Adrenal gland (tissue), 9 donors: ENCODE measurements at regions not wholly inside any gene's neighbourhood (a gene's known extent, or its start where the extent isn't known, plus 50 kb on each side); places are given as distances from the start of the nearest gene placed in this dataset.

Experiments
- DNase-seq, 7 donors: peaks; one replicate each; pipeline ENCODE4 v3.0.0-alpha.2; 2019 to 2020
- H3K27ac ChIP-seq, 5 donors: fragments of 200-600 bp; sonication (generic) in 4 of 5; 1 replicate in 3 of 5; 2 replicates in 2 of 5; pipeline versions ENCODE4 v1.5.1 to v1.8.0; 2016 to 2020; ENCODE audit warnings: mild to moderate bottlenecking in 1 of 5
- H3K27me3 ChIP-seq: fragments of 200-600 bp; 2 replicates; pipeline ENCODE4 v1.8.0; 2021
- H3K36me3 ChIP-seq, 2 donors: fragments of 200-600 bp; replicated peaks in 1 of 2; 1 replicate in 1 of 2; 2 replicates in 1 of 2; pipeline versions ENCODE4 v1.5.1 to v1.8.0; 2018 to 2022
- H3K4me1 ChIP-seq, 2 donors: fragments of 200-600 bp; replicated peaks in 1 of 2; 1 replicate in 1 of 2; 2 replicates in 1 of 2; pipeline versions ENCODE4 v1.5.1 to v1.8.0; 2018 to 2021
- H3K4me3 ChIP-seq, 4 donors: fragments of 200-600 bp; sonication (generic) in 3 of 4; one replicate each; pipeline ENCODE4 v1.5.1; 2016 to 2018
- H3K9me3 ChIP-seq, 3 donors: fragments of 200-600 bp; sonication (generic) in 1 of 3; replicated peaks in 1 of 3; 1 replicate in 2 of 3; 2 replicates in 1 of 3; pipeline versions ENCODE4 v1.5.1 to v1.8.0; 2016 to 2021
- POLR2A ChIP-seq, 2 donors: fragments of 450-650 bp; IDR thresholded peaks; one replicate each; pipeline ENCODE4 v1.6.1; 2017; ENCODE audit warnings: antibody characterized with exemption in 2 of 2, mild to moderate bottlenecking in 2 of 2, moderate library complexity in 1 of 2
- WGBS, 4 donors: extraction: QIAGEN DNeasy Blood & Tissue Kit in 2 of 4; methylation state at CpG; one replicate each; pipeline versions ENCODE4 v1.1.5 to v1.1.7; 2013 to 2017; 5-methylcytosine and 5-hydroxymethylcytosine counted together
- intact Hi-C, 2 donors: fragments of 100-400 bp; cut with DNase I; formaldehyde crosslinking; loops; one replicate each; pipeline versions ENCODE4 v1.14.1 to v1.15.0; 2022 to 2023
- TF ChIP-seq, protein P1 (sequence below), 6 experiments: fragments of 450-650 bp in 4 of 6; fragments of 200-600 bp in 2 of 6; sonication (generic) in 1 of 6; IDR thresholded peaks; 1 replicate in 5 of 6; 2 replicates in 1 of 6; pipeline versions ENCODE4 v1.5.1 to v1.8.0; 2016 to 2021; ENCODE audit warnings: antibody characterized with exemption in 6 of 6, mild to moderate bottlenecking in 2 of 6, moderate library complexity in 1 of 6
- donor health status: healthy with polysubstance abuse.
- donor health status: Bipolar disorder and iron deficiency.
- donor health status: DM: yes; HTN: yes; CAD: no.
- donor health status: DM: no; HTN: no; CAD: no.
- donor health status: DM: no; HTN: no; CAD: no.

DNA sequence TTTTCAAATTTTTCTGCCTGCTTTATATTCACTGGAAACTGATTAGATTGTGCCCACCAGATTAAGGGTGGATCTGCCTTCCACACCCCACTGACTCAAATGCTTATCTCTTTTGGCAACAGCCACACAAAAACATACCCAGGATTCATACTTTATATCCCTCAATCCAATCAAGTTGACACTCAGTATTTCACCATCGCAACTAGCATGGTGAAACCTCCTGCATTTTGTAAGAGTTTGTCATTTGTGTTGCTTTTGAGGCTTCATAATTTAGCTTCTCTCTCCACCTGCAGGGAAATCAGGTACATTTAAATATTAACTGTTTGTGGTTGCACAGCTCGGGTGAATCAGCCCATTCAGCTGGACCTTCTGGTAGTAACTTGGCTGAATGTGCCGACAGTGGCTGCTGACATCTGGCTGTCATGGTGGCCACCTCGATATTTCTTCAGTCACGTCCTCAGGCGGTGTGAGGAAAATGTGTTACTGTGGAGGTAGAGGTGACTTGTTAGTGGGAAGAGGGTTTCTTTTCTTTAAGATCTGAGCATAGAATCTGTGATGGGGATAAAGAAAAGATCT, 224.0 kb downstream of the PTBP2 start:
- H3K4me3 ChIP-seq = no peak overlapping the region
- intact Hi-C loops = no loop called here
- H3K27me3 ChIP-seq = no peaks in the 10 kb centered on the region
- TF ChIP-seq, protein P1, sequence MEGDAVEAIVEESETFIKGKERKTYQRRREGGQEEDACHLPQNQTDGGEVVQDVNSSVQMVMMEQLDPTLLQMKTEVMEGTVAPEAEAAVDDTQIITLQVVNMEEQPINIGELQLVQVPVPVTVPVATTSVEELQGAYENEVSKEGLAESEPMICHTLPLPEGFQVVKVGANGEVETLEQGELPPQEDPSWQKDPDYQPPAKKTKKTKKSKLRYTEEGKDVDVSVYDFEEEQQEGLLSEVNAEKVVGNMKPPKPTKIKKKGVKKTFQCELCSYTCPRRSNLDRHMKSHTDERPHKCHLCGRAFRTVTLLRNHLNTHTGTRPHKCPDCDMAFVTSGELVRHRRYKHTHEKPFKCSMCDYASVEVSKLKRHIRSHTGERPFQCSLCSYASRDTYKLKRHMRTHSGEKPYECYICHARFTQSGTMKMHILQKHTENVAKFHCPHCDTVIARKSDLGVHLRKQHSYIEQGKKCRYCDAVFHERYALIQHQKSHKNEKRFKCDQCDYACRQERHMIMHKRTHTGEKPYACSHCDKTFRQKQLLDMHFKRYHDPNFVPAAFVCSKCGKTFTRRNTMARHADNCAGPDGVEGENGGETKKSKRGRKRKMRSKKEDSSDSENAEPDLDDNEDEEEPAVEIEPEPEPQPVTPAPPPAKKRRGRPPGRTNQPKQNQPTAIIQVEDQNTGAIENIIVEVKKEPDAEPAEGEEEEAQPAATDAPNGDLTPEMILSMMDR (IDR thresholded peaks at IDR 0.05) = no peak
- no peak for TF ChIP-seq POLR2A (IDR thresholded peaks at IDR 0.05)
- no peaks in the 10 kb centered on the region for H3K36me3 ChIP-seq
- H3K27ac ChIP-seq = no peak overlapping the region
- DNase-seq = no peak
- H3K4me1 ChIP-seq = no peaks in the 10 kb centered on the region
- 82 to 90% (median 85%) methylated on average over 6 of the region's 6 CpGs for WGBS, 4 donors
- H3K9me3 ChIP-seq = no peaks in the 10 kb centered on the region

DNA sequence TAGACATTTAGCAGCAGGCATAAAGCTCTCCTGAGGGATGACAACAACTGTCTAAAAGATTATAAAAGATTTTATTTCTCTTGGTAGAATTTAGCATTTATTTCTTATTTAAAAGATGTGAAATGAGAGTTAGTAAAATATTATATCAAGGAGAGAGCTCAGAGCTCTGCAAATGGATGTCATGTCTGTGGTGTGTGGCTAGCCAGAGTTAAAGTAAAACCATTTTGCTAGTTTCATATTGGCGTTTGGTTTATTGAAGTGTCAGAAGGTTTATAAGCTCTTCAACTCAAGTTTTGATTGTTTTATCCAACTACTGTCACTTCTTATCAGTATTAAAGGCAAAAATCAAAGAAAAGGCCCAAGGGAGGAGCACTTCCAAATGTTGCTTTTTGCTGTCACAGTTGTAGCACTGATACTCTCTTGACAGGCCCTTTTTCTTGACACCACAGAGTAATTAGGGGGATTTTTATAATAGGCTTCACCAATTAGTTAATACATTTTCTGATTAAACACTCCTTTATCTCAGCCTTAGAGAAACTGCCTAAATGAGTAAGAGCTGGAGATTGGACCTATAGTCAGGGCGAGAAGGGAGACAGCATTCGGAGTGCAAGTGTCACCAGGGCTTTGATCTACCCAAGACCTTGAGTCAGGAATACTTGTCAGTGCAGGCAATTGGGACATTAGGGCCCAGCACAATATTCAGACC, 233.9 kb downstream of the PTBP2 start:
- 71 to 82% (median 78%) methylated on average over 3 of the region's 3 CpGs for WGBS, 4 donors
- intact Hi-C loops = no loop called here
- TF ChIP-seq, protein P1 (IDR thresholded peaks at IDR 0.05) = no peak
- TF ChIP-seq POLR2A (IDR thresholded peaks at IDR 0.05) = no peak
- no peak overlapping the region for H3K4me3 ChIP-seq
- no peaks in the 10 kb centered on the region for H3K27me3 ChIP-seq
- H3K27ac ChIP-seq = no peak overlapping the region
- H3K9me3 ChIP-seq = no peaks in the 10 kb centered on the region
- H3K4me1 ChIP-seq = no peaks in the 10 kb centered on the region
- H3K36me3 ChIP-seq = no peaks in the 10 kb centered on the region
- DNase-seq = no peak

DNA sequence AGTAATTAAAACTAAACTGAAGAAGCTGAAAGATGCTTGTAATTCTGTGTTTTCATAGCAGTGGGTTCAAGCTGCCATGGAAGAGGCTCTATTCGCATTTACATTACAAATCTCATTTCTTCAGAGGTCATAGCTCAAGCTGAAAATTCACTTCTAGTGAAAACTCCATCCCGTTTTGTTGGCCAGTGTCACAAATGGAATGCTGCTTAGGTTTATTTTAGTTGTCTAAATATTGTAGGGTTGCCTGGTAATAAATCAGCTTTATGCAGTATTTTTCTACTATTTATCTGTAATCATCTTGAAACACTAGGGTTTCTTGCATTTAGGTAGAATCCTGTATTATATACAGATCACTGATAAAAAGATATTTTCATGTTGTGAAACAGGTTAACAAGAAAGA, 240.6 kb downstream of the PTBP2 start:
- Histone ChIP-seq H3K4me3 (no peak overlapping the region), H3K4me1 (no peaks in the 10 kb centered on the region), H3K36me3 (no peaks in the 10 kb centered on the region), H3K27me3 (no peaks in the 10 kb centered on the region), H3K27ac (no peak overlapping the region), H3K9me3 (no peaks in the 10 kb centered on the region)
- no peak for TF ChIP-seq POLR2A (IDR thresholded peaks at IDR 0.05)
- TF ChIP-seq, protein P1 (IDR thresholded peaks at IDR 0.05) = no peak
- 50 to 69% (median 52%) methylated on average over 2 of the region's 2 CpGs for WGBS, 4 donors
- no peak for DNase-seq
- intact Hi-C loops = no loop called here

DNA sequence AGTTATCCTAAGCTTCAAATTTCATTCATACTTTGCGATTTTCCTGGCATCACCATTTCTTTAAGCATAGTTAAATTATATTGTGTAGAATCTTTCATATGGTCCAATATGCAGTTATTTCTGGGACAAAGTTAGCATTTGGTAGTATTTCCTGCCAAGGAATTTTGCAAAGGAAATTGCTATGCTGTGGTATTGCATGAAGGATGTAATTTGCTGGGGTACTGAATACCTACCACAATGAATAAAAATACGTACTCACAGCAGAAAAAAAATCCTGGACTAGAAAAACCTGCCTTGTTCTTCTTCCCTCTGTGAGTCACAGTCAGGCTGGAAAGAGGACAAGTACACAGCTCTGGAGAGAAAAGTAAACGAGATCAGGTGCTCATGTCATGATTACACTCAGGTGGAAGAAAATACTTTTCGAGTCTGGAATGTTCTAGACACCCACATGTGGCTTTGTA, 241.2 kb downstream of the PTBP2 start:
- no peak for DNase-seq
- intact Hi-C loops = no loop called here
- TF ChIP-seq, protein P1 (IDR thresholded peaks at IDR 0.05) = no peak
- TF ChIP-seq POLR2A (IDR thresholded peaks at IDR 0.05) = no peak
- no peak overlapping the region for H3K4me3 ChIP-seq
- no peaks in the 10 kb centered on the region for H3K9me3 ChIP-seq
- no peaks in the 10 kb centered on the region for H3K4me1 ChIP-seq
- 47 to 50% (median 49%) methylated on average over 4 of the region's 4 CpGs for WGBS, 4 donors
- no peaks in the 10 kb centered on the region for H3K27me3 ChIP-seq
- no peaks in the 10 kb centered on the region for H3K36me3 ChIP-seq
- no peak overlapping the region for H3K27ac ChIP-seq
